ENCODE measurements at regions not wholly inside any gene's neighbourhood (a gene's known extent, or its start where the extent isn't known, plus 50 kb on each side); places are given as distances from the start of the nearest gene placed in this dataset.

- intact Hi-C loops (cut with micrococcal nuclease; ENCODE audit: unreplicated experiment): no loop called here
- H3K27me3 ChIP-seq (ENCODE audit: control insufficient read depth in 1 of 2, insufficient read depth in 2 of 2, low read length in 2 of 2): no peaks in the 10 kb centered on the region
- in situ Hi-C loops (cut with HindIII; ENCODE audit: extremely low pct_ligation_motif_present, low pct_unique_long_range_greater_than_20kb): no loop called here
- H3K4me3 ChIP-seq (replicated peaks in 1 of 3; ENCODE audit: insufficient read depth in 1 of 3, low read depth in 2 of 3, low read length in 3 of 3): no peak overlapping the region
- BruUV-seq (replicated peaks): no TSS peak
- ATAC-seq (no peak), FAIRE-seq (no peak), DNase-seq (ENCODE audit: low spot score) (no peak)
- H2AFZ ChIP-seq (ENCODE audit: low read length): no peak overlapping the region
- H3K27ac ChIP-seq (ENCODE audit: extremely low read length, insufficient read depth, low read length): no peak overlapping the region
- TF ChIP-seq, protein P1, sequence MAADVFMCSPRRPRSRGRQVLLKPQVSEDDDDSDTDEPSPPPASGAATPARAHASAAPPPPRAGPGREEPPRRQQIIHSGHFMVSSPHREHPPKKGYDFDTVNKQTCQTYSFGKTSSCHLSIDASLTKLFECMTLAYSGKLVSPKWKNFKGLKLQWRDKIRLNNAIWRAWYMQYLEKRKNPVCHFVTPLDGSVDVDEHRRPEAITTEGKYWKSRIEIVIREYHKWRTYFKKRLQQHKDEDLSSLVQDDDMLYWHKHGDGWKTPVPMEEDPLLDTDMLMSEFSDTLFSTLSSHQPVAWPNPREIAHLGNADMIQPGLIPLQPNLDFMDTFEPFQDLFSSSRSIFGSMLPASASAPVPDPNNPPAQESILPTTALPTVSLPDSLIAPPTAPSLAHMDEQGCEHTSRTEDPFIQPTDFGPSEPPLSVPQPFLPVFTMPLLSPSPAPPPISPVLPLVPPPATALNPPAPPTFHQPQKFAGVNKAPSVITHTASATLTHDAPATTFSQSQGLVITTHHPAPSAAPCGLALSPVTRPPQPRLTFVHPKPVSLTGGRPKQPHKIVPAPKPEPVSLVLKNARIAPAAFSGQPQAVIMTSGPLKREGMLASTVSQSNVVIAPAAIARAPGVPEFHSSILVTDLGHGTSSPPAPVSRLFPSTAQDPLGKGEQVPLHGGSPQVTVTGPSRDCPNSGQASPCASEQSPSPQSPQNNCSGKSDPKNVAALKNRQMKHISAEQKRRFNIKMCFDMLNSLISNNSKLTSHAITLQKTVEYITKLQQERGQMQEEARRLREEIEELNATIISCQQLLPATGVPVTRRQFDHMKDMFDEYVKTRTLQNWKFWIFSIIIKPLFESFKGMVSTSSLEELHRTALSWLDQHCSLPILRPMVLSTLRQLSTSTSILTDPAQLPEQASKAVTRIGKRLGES (CRISPR knock-in tag; IDR thresholded peaks at IDR 0.05; ENCODE audit: borderline replicate concordance): no peak
- TF ChIP-seq, protein P2, sequence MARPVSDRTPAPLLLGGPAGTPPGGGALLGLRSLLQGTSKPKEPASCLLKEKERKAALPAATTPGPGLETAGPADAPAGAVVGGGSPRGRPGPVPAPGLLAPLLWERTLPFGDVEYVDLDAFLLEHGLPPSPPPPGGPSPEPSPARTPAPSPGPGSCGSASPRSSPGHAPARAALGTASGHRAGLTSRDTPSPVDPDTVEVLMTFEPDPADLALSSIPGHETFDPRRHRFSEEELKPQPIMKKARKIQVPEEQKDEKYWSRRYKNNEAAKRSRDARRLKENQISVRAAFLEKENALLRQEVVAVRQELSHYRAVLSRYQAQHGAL (CRISPR knock-in tag; IDR thresholded peaks at IDR 0.05; ENCODE audit: not compliant biosample characterization): no peak
- TF ChIP-seq JDP2 (CRISPR knock-in tag; IDR thresholded peaks at IDR 0.05; ENCODE audit: borderline replicate concordance): no peak
- H4K20me1 ChIP-seq (ENCODE audit: insufficient read depth, low read length): no peaks in the 10 kb centered on the region
- H3K4me2 ChIP-seq (ENCODE audit: low read depth, low read length): no peak overlapping the region
- no peaks in the 10 kb centered on the region for H3K4me1 ChIP-seq (ENCODE audit: insufficient read depth, low read length)
- peaks cover 39% of the 10 kb centered on the region for H3K9me3 ChIP-seq (ENCODE audit: low read length)
- CTCF ChIA-PET (ENCODE audit: low intra/inter-chr PET ratio, low total read pairs): no interaction called here
- POLR2A ChIA-PET: no interaction called here
- H3K9ac ChIP-seq (ENCODE audit: insufficient read depth, low read depth, low read length): no peak overlapping the region
- H3K36me3 ChIP-seq (replicated peaks in 1 of 2; ENCODE audit: control insufficient read depth in 1 of 2, insufficient read depth in 2 of 2, low read length in 2 of 2): no peaks in the 10 kb centered on the region
- H3K79me2 ChIP-seq (ENCODE audit: insufficient read depth, low read length): no peaks in the 10 kb centered on the region
Measured at GRCh38 chr4:126834854-126835253, 797.9 kb upstream of the INTU start.

- Histone ChIP-seq H3K27me3 (ENCODE audit: control insufficient read depth in 1 of 2, insufficient read depth in 2 of 2, low read length in 2 of 2) (no peaks in the 10 kb centered on the region), H3K9ac (ENCODE audit: insufficient read depth, low read depth, low read length) (no peak overlapping the region), H2AFZ (ENCODE audit: low read length) (no peak overlapping the region), H3K79me2 (ENCODE audit: insufficient read depth, low read length) (no peaks in the 10 kb centered on the region), H3K4me3 (replicated peaks in 1 of 3; ENCODE audit: insufficient read depth in 1 of 3, low read depth in 2 of 3, low read length in 3 of 3) (no peak overlapping the region), H3K36me3 (replicated peaks in 1 of 2; ENCODE audit: control insufficient read depth in 1 of 2, insufficient read depth in 2 of 2, low read length in 2 of 2) (no peaks in the 10 kb centered on the region), H3K9me3 (ENCODE audit: low read length) (peaks cover 36% of the 10 kb centered on the region), H3K4me2 (ENCODE audit: low read depth, low read length) (no peak overlapping the region), H4K20me1 (ENCODE audit: insufficient read depth, low read length) (no peaks in the 10 kb centered on the region), H3K4me1 (ENCODE audit: insufficient read depth, low read length) (no peaks in the 10 kb centered on the region), H3K27ac (ENCODE audit: extremely low read length, insufficient read depth, low read length) (no peak overlapping the region)
- ChIA-PET POLR2A (no interaction called here), CTCF (ENCODE audit: low intra/inter-chr PET ratio, low total read pairs) (no interaction called here)
- DNase-seq (ENCODE audit: low spot score): no peak
- no TSS peak for BruUV-seq (replicated peaks)
- intact Hi-C loops (cut with micrococcal nuclease; ENCODE audit: unreplicated experiment): no loop called here
- FAIRE-seq: no peak
- ATAC-seq: no peak
- in situ Hi-C loops (cut with HindIII; ENCODE audit: extremely low pct_ligation_motif_present, low pct_unique_long_range_greater_than_20kb): no loop called here
- WGBS (ENCODE audit: low lambda C conversion rate): 18% methylated on average over 3 of the region's 3 CpGs
- TF ChIP-seq ZSCAN31 (CRISPR knock-in tag; IDR thresholded peaks at IDR 0.05; ENCODE audit: low read depth) (no peak), ZNF556 (CRISPR knock-in tag; IDR thresholded peaks at IDR 0.05; ENCODE audit: borderline replicate concordance) (no peak), NFE2 (CRISPR knock-in tag; IDR thresholded peaks at IDR 0.05) (no peak), MBD4 (IDR thresholded peaks at IDR 0.05; ENCODE audit: borderline replicate concordance, low read length) (no peak), ZNF891 (CRISPR knock-in tag; IDR thresholded peaks at IDR 0.05) (no peak), ZNF468 (CRISPR knock-in tag; IDR thresholded peaks at IDR 0.05) (no peak)
Measured at GRCh38 chr4:126838941-126839679, 793.6 kb upstream of the INTU start.
